ENCODE measurements at regions not wholly inside any gene's neighbourhood (a gene's known extent, or its start where the extent isn't known, plus 50 kb on each side); places are given as distances from the start of the nearest gene placed in this dataset.
A peak's percentile ranks its signal among the peaks of the same experiment; 100 is the strongest.

DNA sequence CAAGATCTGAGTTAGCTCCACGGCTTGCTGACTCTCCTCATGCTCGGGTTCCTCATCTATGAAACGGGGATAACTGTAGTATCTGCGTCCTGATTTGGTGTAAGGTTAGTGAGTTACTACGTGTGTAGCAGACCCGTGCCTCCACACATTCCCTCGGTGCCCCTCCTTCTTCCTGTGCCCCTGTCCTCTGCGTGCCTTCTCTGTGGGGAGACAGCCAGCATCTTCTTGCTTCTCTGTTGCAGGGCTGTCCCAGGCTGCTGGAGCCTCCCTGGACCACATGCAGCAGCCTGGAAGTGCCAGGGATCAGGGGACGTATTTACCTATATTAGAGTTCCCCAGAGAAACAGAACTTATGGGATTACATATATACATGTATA lies 93.1 kb upstream of the PRNP start:
- no peaks in the 10 kb centered on the region for H3K9me3 ChIP-seq
- ATAC-seq (no peak), DNase-seq (no peak)
- peaks cover 0 to 11% (median 6%) of the 10 kb centered on the region in 12 donors for H3K4me1 ChIP-seq
- 64 to 80% (median 70%) methylated on average over 9 of the region's 9 CpGs for WGBS, 4 donors
- H3K27me3 ChIP-seq: peaks cover 0 to 19% (median 5%) of the 10 kb centered on the region in 9 donors
- intact Hi-C loops (cut with DNase I): loop anchor here in 9 of 10 donors (2.0 to 10.0 kb wide), 7 partner anchors 342 to 488 kb away; no protein-coding TSS in a partner anchor
- H3K27ac ChIP-seq: no peak overlapping the region
- no peak overlapping the region for H3K4me3 ChIP-seq
- no peak for TF ChIP-seq POLR2A (IDR thresholded peaks at IDR 0.05)
- TF ChIP-seq, protein P1, sequence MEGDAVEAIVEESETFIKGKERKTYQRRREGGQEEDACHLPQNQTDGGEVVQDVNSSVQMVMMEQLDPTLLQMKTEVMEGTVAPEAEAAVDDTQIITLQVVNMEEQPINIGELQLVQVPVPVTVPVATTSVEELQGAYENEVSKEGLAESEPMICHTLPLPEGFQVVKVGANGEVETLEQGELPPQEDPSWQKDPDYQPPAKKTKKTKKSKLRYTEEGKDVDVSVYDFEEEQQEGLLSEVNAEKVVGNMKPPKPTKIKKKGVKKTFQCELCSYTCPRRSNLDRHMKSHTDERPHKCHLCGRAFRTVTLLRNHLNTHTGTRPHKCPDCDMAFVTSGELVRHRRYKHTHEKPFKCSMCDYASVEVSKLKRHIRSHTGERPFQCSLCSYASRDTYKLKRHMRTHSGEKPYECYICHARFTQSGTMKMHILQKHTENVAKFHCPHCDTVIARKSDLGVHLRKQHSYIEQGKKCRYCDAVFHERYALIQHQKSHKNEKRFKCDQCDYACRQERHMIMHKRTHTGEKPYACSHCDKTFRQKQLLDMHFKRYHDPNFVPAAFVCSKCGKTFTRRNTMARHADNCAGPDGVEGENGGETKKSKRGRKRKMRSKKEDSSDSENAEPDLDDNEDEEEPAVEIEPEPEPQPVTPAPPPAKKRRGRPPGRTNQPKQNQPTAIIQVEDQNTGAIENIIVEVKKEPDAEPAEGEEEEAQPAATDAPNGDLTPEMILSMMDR (IDR thresholded peaks at IDR 0.05): no peak
- H3K36me3 ChIP-seq: no peaks in the 10 kb centered on the region

DNA sequence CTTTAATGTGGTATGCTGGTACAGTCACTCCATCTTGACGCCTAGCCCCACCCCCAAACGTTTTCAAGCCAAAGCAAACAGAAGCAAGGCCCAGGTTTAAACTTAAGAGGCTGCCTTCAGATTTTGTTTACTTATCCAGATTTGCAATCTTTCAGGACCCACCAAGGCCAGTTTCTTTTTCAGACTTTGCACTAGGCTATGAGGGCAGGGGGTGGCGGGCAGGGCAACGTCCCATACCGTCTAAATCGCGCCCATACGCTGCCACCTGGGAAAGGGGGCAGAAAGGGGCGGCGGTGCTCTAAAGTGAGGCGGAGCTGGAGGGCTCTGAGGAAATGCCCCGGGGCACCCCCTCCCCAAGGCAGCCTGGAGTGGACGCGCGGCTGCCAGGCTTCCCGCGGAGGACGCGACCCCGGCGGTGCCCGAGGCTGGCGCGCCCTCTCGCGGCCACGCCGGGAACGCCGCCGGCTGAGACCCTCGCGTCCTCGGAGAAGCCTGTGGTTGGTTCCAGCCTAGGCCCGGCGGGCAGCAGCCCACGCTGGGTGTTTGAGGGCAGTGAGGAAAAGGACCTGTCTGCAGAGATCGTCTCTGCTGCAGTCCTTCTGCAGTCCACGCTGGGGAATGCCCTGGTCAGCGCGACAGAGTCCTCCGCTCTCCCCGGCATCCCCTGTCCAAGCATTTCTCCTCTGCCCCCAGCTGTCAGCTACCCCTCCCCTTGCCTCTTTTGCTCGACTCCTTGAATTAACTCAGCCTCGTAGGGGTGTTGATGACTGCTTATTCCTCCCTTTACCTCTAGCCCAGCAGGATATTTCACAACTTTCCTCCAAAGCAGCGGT lies 93.7 kb upstream of the PRNP start:
- Histone ChIP-seq H3K4me1 (peaks cover 0 to 11% (median 6%) of the 10 kb centered on the region in 12 donors), H3K27ac (no peak overlapping the region), H3K9me3 (no peaks in the 10 kb centered on the region), H3K36me3 (no peaks in the 10 kb centered on the region), H3K27me3 (peaks cover 0 to 19% (median 5%) of the 10 kb centered on the region in 9 donors), H3K4me3 (peak overlapping the region in 11 of 12 donors; percentile 6 to 54 (median 35))
- TF ChIP-seq, protein P1 (IDR thresholded peaks at IDR 0.05): peak; percentile 79 to 98 (median 92)
- no peak for TF ChIP-seq POLR2A (IDR thresholded peaks at IDR 0.05)
- 11 to 12% (median 11%) methylated on average over 45 to 46 of the region's 46 CpGs for WGBS, 4 donors
- peak in 3 of 4 donors; percentile 66 to 86 (median 79) for ATAC-seq
- DNase-seq: peak in 3 of 5 donors; percentile 38 to 70 (median 48)
- intact Hi-C loops (cut with DNase I): loop anchor here (1.0 to 10.0 kb wide), 8 partner anchors 342 to 488 kb away; no protein-coding TSS in a partner anchor

DNA sequence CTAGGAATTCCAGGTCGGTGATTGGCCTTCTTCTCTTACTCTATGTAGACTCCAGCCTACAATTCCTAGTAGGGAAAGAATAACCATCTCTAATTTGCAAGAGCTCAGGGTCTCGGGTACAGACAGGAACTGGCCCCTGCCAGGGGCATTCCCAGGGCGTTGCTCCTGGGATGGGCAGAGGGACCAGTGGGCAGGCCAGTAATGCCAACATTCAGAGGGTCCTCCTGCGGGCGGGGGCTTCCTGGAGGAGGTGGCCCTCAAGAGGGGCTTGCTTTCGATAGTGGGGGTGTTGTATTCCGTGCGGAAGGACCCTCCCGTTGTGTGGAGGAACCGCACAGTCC lies 94.3 kb upstream of the PRNP start:
- Histone ChIP-seq H3K36me3 (no peaks in the 10 kb centered on the region), H3K27me3 (peaks cover 0 to 19% (median under 1%) of the 10 kb centered on the region in 9 donors), H3K4me3 (peak overlapping the region in 2 of 12 donors; percentile 35 to 44), H3K4me1 (peaks cover 0 to 11% (median 6%) of the 10 kb centered on the region in 12 donors), H3K9me3 (no peaks in the 10 kb centered on the region), H3K27ac (no peak overlapping the region)
- WGBS, 4 donors: 51 to 63% (median 59%) methylated on average over 10 of the region's 10 CpGs
- intact Hi-C loops (cut with DNase I): loop anchor here (1.0 to 10.0 kb wide), 9 partner anchors 339 to 487 kb away; no protein-coding TSS in a partner anchor
- DNase-seq (no peak), ATAC-seq (no peak)
- TF ChIP-seq, protein P1 (IDR thresholded peaks at IDR 0.05): no peak
- no peak for TF ChIP-seq POLR2A (IDR thresholded peaks at IDR 0.05)

DNA sequence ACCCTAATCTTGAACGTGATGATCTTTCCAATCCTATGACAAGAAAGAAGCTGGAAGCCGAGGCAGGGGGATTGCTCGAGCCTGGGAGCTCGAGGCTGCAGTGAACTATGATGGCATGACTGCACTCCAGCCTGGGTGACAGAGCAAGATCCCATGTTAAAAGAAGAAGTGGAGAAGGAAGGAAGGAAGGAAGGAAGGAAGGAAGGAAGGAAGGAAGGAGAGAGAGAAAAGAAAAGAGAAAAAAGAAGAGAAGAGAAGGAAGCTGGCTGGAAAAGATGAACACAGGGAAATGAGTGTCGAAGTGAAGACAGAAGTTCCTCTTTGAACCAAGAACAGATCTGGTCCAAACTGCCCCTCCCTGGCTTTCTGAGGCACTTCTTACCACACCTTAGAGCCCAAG lies 100.5 kb upstream of the PRNP start:
- TF ChIP-seq, protein P1 (IDR thresholded peaks at IDR 0.05): no peak
- no peak for TF ChIP-seq POLR2A (IDR thresholded peaks at IDR 0.05)
- Histone ChIP-seq H3K27ac (no peak overlapping the region), H3K4me1 (no peaks in the 10 kb centered on the region), H3K4me3 (no peak overlapping the region), H3K9me3 (no peaks in the 10 kb centered on the region), H3K27me3 (peaks cover 0 to 7% (median 0%) of the 10 kb centered on the region in 9 donors), H3K36me3 (no peaks in the 10 kb centered on the region)
- ATAC-seq: no peak
- no peak for DNase-seq
- intact Hi-C loops (cut with DNase I): no loop called here
- WGBS, 4 donors: 64 to 74% (median 68%) methylated on average over 5 of the region's 5 CpGs
